ENCODE measurements at regions not wholly inside any gene's neighbourhood (a gene's known extent, or its start where the extent isn't known, plus 50 kb on each side); places are given as distances from the start of the nearest gene placed in this dataset.
"Not testable (repeated sequence)": the region's sequence is repeated elsewhere in the genome, so short reads cannot be mapped to it uniquely, and the experiment has no call there.

- Histone ChIP-seq H3K27ac (ENCODE audit: low read depth, low read length) (no peak overlapping the region), H3K36me3 (ENCODE audit: control insufficient read depth, insufficient read depth, low read length) (no peaks in the 10 kb centered on the region), H3K4me1 (ENCODE audit: control insufficient read depth, insufficient read depth, low read length) (no peaks in the 10 kb centered on the region), H3K4me3 (ENCODE audit: low read length) (no peak overlapping the region), H3K9ac (ENCODE audit: low read length) (no peak overlapping the region), H3K27me3 (ENCODE audit: control insufficient read depth, insufficient read depth, low read length) (no peaks in the 10 kb centered on the region)
Observed at GRCh38 chr2:241993386-241994005, 124.0 kb downstream of the RTP5 start.

- Histone ChIP-seq H3K9ac (ENCODE audit: low read length) (no peak overlapping the region), H3K27ac (ENCODE audit: low read depth, low read length) (no peak overlapping the region), H3K27me3 (ENCODE audit: control insufficient read depth, insufficient read depth, low read length) (no peaks in the 10 kb centered on the region), H3K4me3 (ENCODE audit: low read length) (no peak overlapping the region), H3K36me3 (ENCODE audit: control insufficient read depth, insufficient read depth, low read length) (no peaks in the 10 kb centered on the region), H3K4me1 (ENCODE audit: control insufficient read depth, insufficient read depth, low read length) (no peaks in the 10 kb centered on the region)
Observed at GRCh38 chr2:241994086-241994485, 124.6 kb downstream of the RTP5 start.

- H3K27me3 ChIP-seq (ENCODE audit: control insufficient read depth, insufficient read depth, low read length): no peaks in the 10 kb centered on the region
- no peaks in the 10 kb centered on the region for H3K4me1 ChIP-seq (ENCODE audit: control insufficient read depth, insufficient read depth, low read length)
- no peaks in the 10 kb centered on the region for H3K36me3 ChIP-seq (ENCODE audit: control insufficient read depth, insufficient read depth, low read length)
Observed at GRCh38 chr2:241994556-241995213, 125.2 kb downstream of the RTP5 start.

GRCh38 chr2:241996100-241996499, 126.6 kb downstream of the RTP5 start:
- no peak overlapping the region for H3K4me3 ChIP-seq (ENCODE audit: low read length)
- H3K4me1 ChIP-seq (ENCODE audit: control insufficient read depth, insufficient read depth, low read length): no peaks in the 10 kb centered on the region
- H3K9ac ChIP-seq (ENCODE audit: low read length): no peak overlapping the region
- H3K36me3 ChIP-seq (ENCODE audit: control insufficient read depth, insufficient read depth, low read length): no peaks in the 10 kb centered on the region
- H3K27me3 ChIP-seq (ENCODE audit: control insufficient read depth, insufficient read depth, low read length): no peaks in the 10 kb centered on the region
- H3K27ac ChIP-seq (ENCODE audit: low read depth, low read length): no peak overlapping the region

More at GRCh38 chr2:241994556-241995213, 125.2 kb downstream of the RTP5 start:
- Histone ChIP-seq H3K27ac (ENCODE audit: low read depth, low read length) (no peak overlapping the region), H3K9ac (ENCODE audit: low read length) (no peak overlapping the region), H3K4me3 (ENCODE audit: low read length) (no peak overlapping the region)

- Histone ChIP-seq H3K9ac (ENCODE audit: low read length) (no peak overlapping the region), H3K27ac (ENCODE audit: low read depth, low read length) (no peak overlapping the region), H3K27me3 (ENCODE audit: control insufficient read depth, insufficient read depth, low read length) (no peaks in the 10 kb centered on the region), H3K36me3 (ENCODE audit: control insufficient read depth, insufficient read depth, low read length) (no peaks in the 10 kb centered on the region), H3K4me1 (ENCODE audit: control insufficient read depth, insufficient read depth, low read length) (no peaks in the 10 kb centered on the region), H3K4me3 (ENCODE audit: low read length) (no peak overlapping the region)
Observed at GRCh38 chr2:241997017-241997416, 127.5 kb downstream of the RTP5 start.

GRCh38 chr2:241999184-241999583, 129.7 kb downstream of the RTP5 start:
- Histone ChIP-seq H3K4me3 (ENCODE audit: low read length) (no peak overlapping the region), H3K9ac (ENCODE audit: low read length) (no peak overlapping the region), H3K36me3 (ENCODE audit: control insufficient read depth, insufficient read depth, low read length) (no peaks in the 10 kb centered on the region), H3K27ac (ENCODE audit: low read depth, low read length) (no peak overlapping the region), H3K4me1 (ENCODE audit: control insufficient read depth, insufficient read depth, low read length) (no peaks in the 10 kb centered on the region), H3K27me3 (ENCODE audit: control insufficient read depth, insufficient read depth, low read length) (no peaks in the 10 kb centered on the region)

- no peaks in the 10 kb centered on the region for H3K4me1 ChIP-seq (ENCODE audit: control insufficient read depth, insufficient read depth, low read length)
- no peak overlapping the region for H3K27ac ChIP-seq (ENCODE audit: low read depth, low read length)
- H3K9ac ChIP-seq (ENCODE audit: low read length): no peak overlapping the region
- H3K36me3 ChIP-seq (ENCODE audit: control insufficient read depth, insufficient read depth, low read length): no peaks in the 10 kb centered on the region
- H3K27me3 ChIP-seq (ENCODE audit: control insufficient read depth, insufficient read depth, low read length): no peaks in the 10 kb centered on the region
- no peak overlapping the region for H3K4me3 ChIP-seq (ENCODE audit: low read length)
Observed at GRCh38 chr2:242001853-242002252, 132.3 kb downstream of the RTP5 start.

- H3K4me1 ChIP-seq (ENCODE audit: control insufficient read depth, insufficient read depth, low read length): no peaks in the 10 kb centered on the region
- no peak overlapping the region for H3K9ac ChIP-seq (ENCODE audit: low read length)
- no peaks in the 10 kb centered on the region for H3K27me3 ChIP-seq (ENCODE audit: control insufficient read depth, insufficient read depth, low read length)
- no peaks in the 10 kb centered on the region for H3K36me3 ChIP-seq (ENCODE audit: control insufficient read depth, insufficient read depth, low read length)
- H3K27ac ChIP-seq (ENCODE audit: low read depth, low read length): no peak overlapping the region
- H3K4me3 ChIP-seq (ENCODE audit: low read length): no peak overlapping the region
Observed at GRCh38 chr2:242002944-242003343, 133.4 kb downstream of the RTP5 start.

GRCh38 chr2:242004223-242004901, 134.8 kb downstream of the RTP5 start:
- Histone ChIP-seq H3K36me3 (ENCODE audit: control insufficient read depth, insufficient read depth, low read length) (no peaks in the 10 kb centered on the region), H3K27me3 (ENCODE audit: control insufficient read depth, insufficient read depth, low read length) (no peaks in the 10 kb centered on the region), H3K27ac (ENCODE audit: low read depth, low read length) (no peak overlapping the region), H3K4me3 (ENCODE audit: low read length) (no peak overlapping the region), H3K4me1 (ENCODE audit: control insufficient read depth, insufficient read depth, low read length) (no peaks in the 10 kb centered on the region), H3K9ac (ENCODE audit: low read length) (no peak overlapping the region)

- Histone ChIP-seq H3K4me3 (ENCODE audit: low read length) (no peak overlapping the region), H3K27me3 (ENCODE audit: control insufficient read depth, insufficient read depth, low read length) (no peaks in the 10 kb centered on the region), H3K27ac (ENCODE audit: low read depth, low read length) (no peak overlapping the region), H3K36me3 (ENCODE audit: control insufficient read depth, insufficient read depth, low read length) (no peaks in the 10 kb centered on the region), H3K4me1 (ENCODE audit: control insufficient read depth, insufficient read depth, low read length) (no peaks in the 10 kb centered on the region), H3K9ac (ENCODE audit: low read length) (no peak overlapping the region)
Observed at GRCh38 chr2:242004902-242005230, 135.3 kb downstream of the RTP5 start.

GRCh38 chr2:242006091-242006634, 136.6 kb downstream of the RTP5 start:
- H3K27me3 ChIP-seq (ENCODE audit: control insufficient read depth, insufficient read depth, low read length); H3K27ac ChIP-seq (ENCODE audit: low read depth, low read length); H3K9ac ChIP-seq (ENCODE audit: low read length); H3K4me1 ChIP-seq (ENCODE audit: control insufficient read depth, insufficient read depth, low read length); H3K36me3 ChIP-seq (ENCODE audit: control insufficient read depth, insufficient read depth, low read length); H3K4me3 ChIP-seq (ENCODE audit: low read length): not testable (repeated sequence)

GRCh38 chr2:242008908-242009307, 139.4 kb downstream of the RTP5 start:
- H3K36me3 ChIP-seq (ENCODE audit: control insufficient read depth, insufficient read depth, low read length); H3K4me1 ChIP-seq (ENCODE audit: control insufficient read depth, insufficient read depth, low read length); H3K4me3 ChIP-seq (ENCODE audit: low read length); H3K27ac ChIP-seq (ENCODE audit: low read depth, low read length); H3K27me3 ChIP-seq (ENCODE audit: control insufficient read depth, insufficient read depth, low read length); H3K9ac ChIP-seq (ENCODE audit: low read length): not testable (repeated sequence)
